ENCODE measurements at regions not wholly inside any gene's neighbourhood (a gene's known extent, or its start where the extent isn't known, plus 50 kb on each side); places are given as distances from the start of the nearest gene placed in this dataset.

DNA sequence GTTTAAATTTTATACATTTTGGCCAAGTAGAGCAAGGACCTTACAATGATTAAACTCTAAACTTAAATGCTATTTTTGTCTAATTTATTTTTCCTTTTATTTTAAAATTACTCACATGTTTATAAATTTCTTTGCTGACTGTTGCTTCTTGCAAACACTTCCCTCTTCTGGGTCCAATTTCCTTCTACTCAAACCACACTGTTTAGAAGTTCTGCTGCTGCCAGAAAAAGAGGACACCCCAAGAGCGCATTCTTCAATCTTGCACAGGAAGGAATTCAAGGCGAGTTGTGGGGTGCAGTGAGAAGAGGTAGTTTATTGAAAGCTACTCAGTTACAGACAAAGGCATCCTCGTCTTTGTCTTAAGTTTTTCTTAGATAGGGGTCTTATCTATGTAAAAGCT is 88.5 kb upstream of the NEK7 start:
- H3K9me3 ChIP-seq, result no peaks in the 10 kb centered on the region
- H3K27ac ChIP-seq, result no peak overlapping the region
- intact Hi-C loops (cut with DNase I), result no loop called here
- H3K4me1 ChIP-seq (replicated peaks), result no peaks in the 10 kb centered on the region
- WGBS, result 58% methylated on average over 3 of the region's 3 CpGs
- no peak overlapping the region for H3K4me3 ChIP-seq
- H3K27me3 ChIP-seq (replicated peaks; ENCODE audit: insufficient read depth), result no peaks in the 10 kb centered on the region
- no peaks in the 10 kb centered on the region for H3K36me3 ChIP-seq
- TF ChIP-seq CTCF (IDR thresholded peaks at IDR 0.05) (no peak), POLR2A (IDR thresholded peaks at IDR 0.05) (no peak), POLR2AphosphoS5 (IDR thresholded peaks at IDR 0.05) (no peak)
- DNase-seq (ENCODE audit: low spot score), result no peak

GRCh38 chr1:198072177-198072576 is 84.6 kb upstream of the NEK7 start:
- intact Hi-C loops (cut with DNase I), result no loop called here

DNA sequence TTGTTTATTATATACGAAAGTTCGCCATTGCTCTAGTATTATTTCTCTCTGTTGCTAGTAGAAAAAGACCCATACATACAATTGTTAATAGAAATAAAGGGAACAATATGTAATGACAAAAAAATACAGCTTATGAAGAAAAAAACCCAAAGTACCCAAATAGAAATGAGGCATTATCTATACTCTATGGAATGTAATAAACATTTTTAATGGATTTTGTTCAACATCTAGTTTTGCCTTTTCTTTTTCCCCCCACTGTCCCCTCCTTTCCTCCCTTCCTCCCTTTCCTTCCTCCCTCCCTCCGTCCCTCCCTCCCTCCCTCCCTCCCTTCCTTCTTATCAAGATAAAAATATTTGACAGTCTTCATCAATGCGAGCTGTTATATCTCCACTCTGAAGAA is 81.5 kb upstream of the NEK7 start:
- Histone ChIP-seq H3K4me1 (replicated peaks) (no peaks in the 10 kb centered on the region), H3K9me3 (no peaks in the 10 kb centered on the region), H3K27ac (no peak overlapping the region), H3K36me3 (no peaks in the 10 kb centered on the region), H3K27me3 (replicated peaks; ENCODE audit: insufficient read depth) (no peaks in the 10 kb centered on the region), H3K4me3 (no peak overlapping the region)
- no peak for DNase-seq (ENCODE audit: low spot score)
- no peak for TF ChIP-seq CTCF (IDR thresholded peaks at IDR 0.05)
- no peak for TF ChIP-seq POLR2AphosphoS5 (IDR thresholded peaks at IDR 0.05)
- TF ChIP-seq POLR2A (IDR thresholded peaks at IDR 0.05), result no peak
- WGBS, result 64% methylated on average over 4 of the region's 4 CpGs
- intact Hi-C loops (cut with DNase I), result no loop called here

More at GRCh38 chr1:198072177-198072576, 84.6 kb upstream of the NEK7 start:
- no peak for DNase-seq (ENCODE audit: low spot score)
- no peak overlapping the region for H3K4me3 ChIP-seq
- no peaks in the 10 kb centered on the region for H3K4me1 ChIP-seq (replicated peaks)
- 83% methylated on average over 1 of the region's 1 CpG for WGBS
- H3K27ac ChIP-seq, result no peak overlapping the region
- no peaks in the 10 kb centered on the region for H3K9me3 ChIP-seq
- H3K36me3 ChIP-seq, result no peaks in the 10 kb centered on the region
- no peaks in the 10 kb centered on the region for H3K27me3 ChIP-seq (replicated peaks; ENCODE audit: insufficient read depth)
- TF ChIP-seq CTCF (IDR thresholded peaks at IDR 0.05) (no peak), POLR2AphosphoS5 (IDR thresholded peaks at IDR 0.05) (no peak), POLR2A (IDR thresholded peaks at IDR 0.05) (no peak)

DNA sequence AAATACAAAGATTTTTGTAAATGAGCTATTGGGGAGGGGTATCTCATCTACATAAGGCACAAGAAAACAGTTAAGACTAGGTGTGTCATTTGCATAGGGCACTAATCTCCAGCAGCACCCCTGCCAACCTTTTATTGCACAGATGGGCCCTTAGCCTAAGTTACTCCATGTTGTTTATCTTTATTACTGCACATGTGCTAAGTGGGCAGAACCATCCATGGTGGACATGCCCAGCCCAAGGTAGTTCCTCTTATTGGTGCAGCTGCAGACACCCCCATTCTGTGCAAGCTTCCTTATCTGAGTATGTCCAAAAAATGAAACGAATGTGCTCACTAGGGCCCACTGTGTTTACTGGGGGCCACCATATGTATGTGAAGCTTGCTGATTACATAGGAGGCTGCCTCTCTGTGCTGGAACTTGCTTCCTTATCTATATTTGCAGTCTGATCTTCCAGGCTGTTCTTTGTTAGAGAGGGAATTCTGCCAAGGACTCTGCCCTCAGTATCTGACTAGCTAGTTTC is 77.3 kb upstream of the NEK7 start:
- 44% methylated on average over 1 of the region's 1 CpG for WGBS

More for the DNA sequence above, 77.3 kb upstream of the NEK7 start:
- H3K36me3 ChIP-seq, result no peaks in the 10 kb centered on the region
- no peak overlapping the region for H3K27ac ChIP-seq
- no peaks in the 10 kb centered on the region for H3K9me3 ChIP-seq
- intact Hi-C loops (cut with DNase I), result no loop called here
- no peaks in the 10 kb centered on the region for H3K27me3 ChIP-seq (replicated peaks; ENCODE audit: insufficient read depth)
- DNase-seq (ENCODE audit: low spot score), result no peak
- H3K4me1 ChIP-seq (replicated peaks), result no peaks in the 10 kb centered on the region
- H3K4me3 ChIP-seq, result no peak overlapping the region
- no peak for TF ChIP-seq POLR2A (IDR thresholded peaks at IDR 0.05)
- no peak for TF ChIP-seq POLR2AphosphoS5 (IDR thresholded peaks at IDR 0.05)
- TF ChIP-seq CTCF (IDR thresholded peaks at IDR 0.05), result no peak
